ENCODE measurements at regions not wholly inside any gene's neighbourhood (a gene's known extent, or its start where the extent isn't known, plus 50 kb on each side); places are given as distances from the start of the nearest gene placed in this dataset.

GRCh38 chr17:13067629-13068303 is 49.9 kb upstream of the ELAC2 start:
- DNase-seq = no peak
- no peak for TF ChIP-seq CTCF (IDR thresholded peaks at IDR 0.05; ENCODE audit: low read depth, low read length)
- no peak overlapping the region for H3K27ac ChIP-seq

More at GRCh38 chr17:13067629-13068303, 49.9 kb upstream of the ELAC2 start:
- H3K36me3 ChIP-seq = no peaks in the 10 kb centered on the region
- no peak overlapping the region for H3K4me3 ChIP-seq (ENCODE audit: low read depth, low read length)
- H3K27me3 ChIP-seq (ENCODE audit: insufficient read depth, low read depth, severe bottlenecking) = no peaks in the 10 kb centered on the region
- H3K9me3 ChIP-seq (ENCODE audit: severe bottlenecking) = no peaks in the 10 kb centered on the region
